HEK293 (cell line): ENCODE measurements at regions not wholly inside any gene's neighbourhood (a gene's known extent, or its start where the extent isn't known, plus 50 kb on each side); places are given as distances from the start of the nearest gene placed in this dataset.

Source experiments
- CTCF ChIA-PET: fragments of 350-600 bp; formaldehyde crosslinking; extraction: SDS; loops from one replicate; lab custom pipeline; 2021; ENCODE audit warnings: antibody characterized with exemption; lab: Yijun Ruan, JAX
- POLR2A ChIA-PET: fragments of 300-600 bp; formaldehyde crosslinking; extraction: SDS; loops from one replicate; lab custom pipeline; 2020; ENCODE audit warnings: antibody characterized with exemption, inconsistent platforms; lab: Yijun Ruan, JAX
- H3K27ac ChIP-seq: fragments of 200-500 bp; sonication (Bioruptor generic); 2 replicates; pipeline ENCODE4 v1.5.1; 2014; ENCODE audit warnings: low read depth, low read length, control low read depth, inconsistent platforms; ENCODE audit errors: extremely low read depth
- H3K36me3 ChIP-seq, 2 experiments: fragments of 200-500 bp in 1 of 2; sonication (Bioruptor generic) in 1 of 2; 1 replicate in 1 of 2; 2 replicates in 1 of 2; pipeline ENCODE4 v1.5.1; 2014 to 2017; ENCODE audit warnings: inconsistent platforms in 2 of 2, low read length in 2 of 2; ENCODE audit not compliant: control insufficient read depth in 2 of 2, insufficient read depth in 1 of 2
- H3K4me1 ChIP-seq: fragments of 200-500 bp; sonication (Bioruptor generic); 2 replicates; pipeline ENCODE4 v1.5.1; 2014; ENCODE audit warnings: mild to moderate bottlenecking, low read length, inconsistent platforms; ENCODE audit not compliant: control insufficient read depth, insufficient read depth
- H3K4me3 ChIP-seq: 2 replicates; pipeline ENCODE4 v1.5.1; 2011; ENCODE audit warnings: low read depth, mild to moderate bottlenecking, control low read depth, low read length, moderate library complexity
- H3K9me3 ChIP-seq: fragments of 200-500 bp; sonication (Bioruptor generic); 2 replicates; pipeline ENCODE4 v1.5.1; 2014; ENCODE audit warnings: low read depth, low read length, inconsistent platforms; ENCODE audit not compliant: control insufficient read depth, insufficient read depth
- GLIS1 ChIP-seq: fragments of 450-650 bp; formaldehyde crosslinking; IDR thresholded peaks from 2 replicates; pipeline ENCODE4 v1.5.1; 2016; ENCODE audit warnings: missing biosample characterization, missing genetic modification characterization
- KLF7 ChIP-seq: fragments of 450-650 bp; formaldehyde crosslinking; IDR thresholded peaks from 2 replicates; pipeline ENCODE4 v1.5.1; 2016; ENCODE audit warnings: missing biosample characterization, missing genetic modification characterization, borderline replicate concordance
- ZFP37 ChIP-seq: fragments of 450-650 bp; formaldehyde crosslinking; IDR thresholded peaks from 2 replicates; pipeline ENCODE4 v1.5.1; 2016; ENCODE audit warnings: missing biosample characterization, missing genetic modification characterization
- ZNF121 ChIP-seq: fragments of 450-650 bp; formaldehyde crosslinking; IDR thresholded peaks from 2 replicates; pipeline ENCODE4 v1.5.1; 2016; ENCODE audit warnings: missing biosample characterization, missing genetic modification characterization
- ZNF138 ChIP-seq: fragments of 450-650 bp; formaldehyde crosslinking; IDR thresholded peaks from 2 replicates; pipeline ENCODE4 v1.5.1; 2016; ENCODE audit warnings: missing biosample characterization, missing genetic modification characterization, borderline replicate concordance
- ZNF23 ChIP-seq: fragments of 450-650 bp; formaldehyde crosslinking; IDR thresholded peaks from 2 replicates; pipeline ENCODE4 v1.5.1; 2016; ENCODE audit warnings: missing biosample characterization, missing genetic modification characterization, borderline replicate concordance
- ZNF473 ChIP-seq: fragments of 450-650 bp; formaldehyde crosslinking; IDR thresholded peaks from 2 replicates; pipeline ENCODE4 v1.5.1; 2017; ENCODE audit warnings: missing biosample characterization, missing genetic modification characterization
- TF ChIP-seq, protein P1 (sequence below): fragments of 450-650 bp; formaldehyde crosslinking; IDR thresholded peaks from 2 replicates; pipeline ENCODE4 v1.5.1; 2016; ENCODE audit warnings: missing biosample characterization, missing genetic modification characterization
- TF ChIP-seq, protein P2 (sequence below): fragments of 450-650 bp; formaldehyde crosslinking; IDR thresholded peaks from 2 replicates; pipeline ENCODE4 v1.5.1; 2016; ENCODE audit warnings: missing biosample characterization, missing genetic modification characterization, low read depth
- TF ChIP-seq, protein P3 (sequence below): fragments of 450-650 bp; formaldehyde crosslinking; IDR thresholded peaks from 2 replicates; pipeline ENCODE4 v1.5.1; 2016; ENCODE audit warnings: missing biosample characterization, missing genetic modification characterization
- TF ChIP-seq, protein P4 (sequence below): fragments of 450-650 bp; formaldehyde crosslinking; IDR thresholded peaks from 2 replicates; pipeline ENCODE4 v1.5.0; 2017; ENCODE audit warnings: missing biosample characterization, missing genetic modification characterization, borderline replicate concordance
- TF ChIP-seq, protein P5 (sequence below): fragments of 450-650 bp; formaldehyde crosslinking; IDR thresholded peaks from 2 replicates; pipeline ENCODE4 v1.5.1; 2016; ENCODE audit warnings: missing biosample characterization, missing genetic modification characterization

DNA sequence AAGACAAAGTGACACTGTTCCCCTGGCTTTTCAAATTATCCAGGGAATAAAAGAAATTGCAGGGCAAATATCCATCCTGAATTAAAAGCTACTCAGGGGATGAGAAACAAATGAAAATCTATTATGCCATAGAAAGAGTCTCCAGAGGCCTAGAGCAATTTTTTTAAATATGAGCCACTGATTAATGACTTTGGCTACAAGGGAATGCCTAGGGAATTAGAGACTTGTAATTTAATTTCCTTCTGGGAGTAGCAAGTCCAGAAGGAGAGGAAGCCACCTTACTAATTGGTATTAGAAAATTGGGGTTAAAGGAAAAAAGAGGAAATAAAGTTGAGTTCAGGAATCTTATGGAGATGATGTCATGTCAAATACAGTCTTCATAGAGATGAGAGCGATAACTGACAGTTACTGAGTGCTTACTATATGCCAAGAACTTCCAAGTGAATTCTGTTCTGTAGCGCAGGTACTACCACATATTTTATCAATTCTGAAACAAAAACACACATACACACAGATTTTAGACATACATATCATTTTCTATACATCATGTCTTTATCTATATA lies 304.4 kb downstream of the DUSP6 start:
- Histone ChIP-seq H3K9me3 (no peaks in the 10 kb centered on the region), H3K27ac (no peak overlapping the region), H3K4me1 (no peaks in the 10 kb centered on the region), H3K36me3 (no peaks in the 10 kb centered on the region), H3K4me3 (no peak overlapping the region)
- ChIA-PET POLR2A (no interaction called here), CTCF (interaction anchor here (1.3 to 1.7 kb wide), 2 partner anchors 10 to 414 kb away, joined by 4 to 7 read pairs; no protein-coding TSS in a partner anchor)
- TF ChIP-seq ZNF121 (tag by site-specific recombination) (no peak), ZFP37 (tag by site-specific recombination) (no peak)
- TF ChIP-seq, protein P1, sequence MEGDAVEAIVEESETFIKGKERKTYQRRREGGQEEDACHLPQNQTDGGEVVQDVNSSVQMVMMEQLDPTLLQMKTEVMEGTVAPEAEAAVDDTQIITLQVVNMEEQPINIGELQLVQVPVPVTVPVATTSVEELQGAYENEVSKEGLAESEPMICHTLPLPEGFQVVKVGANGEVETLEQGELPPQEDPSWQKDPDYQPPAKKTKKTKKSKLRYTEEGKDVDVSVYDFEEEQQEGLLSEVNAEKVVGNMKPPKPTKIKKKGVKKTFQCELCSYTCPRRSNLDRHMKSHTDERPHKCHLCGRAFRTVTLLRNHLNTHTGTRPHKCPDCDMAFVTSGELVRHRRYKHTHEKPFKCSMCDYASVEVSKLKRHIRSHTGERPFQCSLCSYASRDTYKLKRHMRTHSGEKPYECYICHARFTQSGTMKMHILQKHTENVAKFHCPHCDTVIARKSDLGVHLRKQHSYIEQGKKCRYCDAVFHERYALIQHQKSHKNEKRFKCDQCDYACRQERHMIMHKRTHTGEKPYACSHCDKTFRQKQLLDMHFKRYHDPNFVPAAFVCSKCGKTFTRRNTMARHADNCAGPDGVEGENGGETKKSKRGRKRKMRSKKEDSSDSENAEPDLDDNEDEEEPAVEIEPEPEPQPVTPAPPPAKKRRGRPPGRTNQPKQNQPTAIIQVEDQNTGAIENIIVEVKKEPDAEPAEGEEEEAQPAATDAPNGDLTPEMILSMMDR, result no peak
- TF ChIP-seq, protein P2, sequence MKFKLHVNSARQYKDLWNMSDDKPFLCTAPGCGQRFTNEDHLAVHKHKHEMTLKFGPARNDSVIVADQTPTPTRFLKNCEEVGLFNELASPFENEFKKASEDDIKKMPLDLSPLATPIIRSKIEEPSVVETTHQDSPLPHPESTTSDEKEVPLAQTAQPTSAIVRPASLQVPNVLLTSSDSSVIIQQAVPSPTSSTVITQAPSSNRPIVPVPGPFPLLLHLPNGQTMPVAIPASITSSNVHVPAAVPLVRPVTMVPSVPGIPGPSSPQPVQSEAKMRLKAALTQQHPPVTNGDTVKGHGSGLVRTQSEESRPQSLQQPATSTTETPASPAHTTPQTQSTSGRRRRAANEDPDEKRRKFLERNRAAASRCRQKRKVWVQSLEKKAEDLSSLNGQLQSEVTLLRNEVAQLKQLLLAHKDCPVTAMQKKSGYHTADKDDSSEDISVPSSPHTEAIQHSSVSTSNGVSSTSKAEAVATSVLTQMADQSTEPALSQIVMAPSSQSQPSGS, result peak; percentile 75

DNA sequence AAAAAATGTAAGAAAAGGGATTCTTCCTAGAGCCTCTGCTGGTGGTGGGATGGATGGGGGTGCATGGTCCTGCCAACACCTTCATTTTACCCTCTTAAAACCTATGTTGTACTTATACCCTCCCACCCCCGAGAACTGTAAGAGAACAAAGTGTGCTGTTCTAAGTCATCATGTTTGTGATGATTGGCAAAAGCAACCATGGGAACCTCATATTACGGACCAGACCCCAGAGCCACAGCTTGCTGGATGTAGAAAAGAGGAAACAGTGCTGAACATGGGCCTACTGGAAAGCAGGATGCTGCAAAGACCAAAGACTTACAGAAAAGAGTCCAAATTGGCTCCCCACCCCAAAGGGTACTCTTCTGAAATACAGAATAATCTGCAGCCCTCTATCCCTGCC lies 311.2 kb downstream of the DUSP6 start:
- Histone ChIP-seq H3K9me3 (no peaks in the 10 kb centered on the region), H3K36me3 (no peaks in the 10 kb centered on the region), H3K4me3 (no peak overlapping the region), H3K27ac (no peak overlapping the region), H3K4me1 (0 out of 2 replicates have a peak, but pooled peaks cover 2% of the 10 kb centered on the region)
- POLR2A ChIA-PET, result no interaction called here
- CTCF ChIA-PET, result interaction anchor here (0.6 kb wide), 1 partner anchor 965 kb away, joined by 5 read pairs; no protein-coding TSS in a partner anchor
- TF ChIP-seq ZNF23, result no peak
- TF ChIP-seq, protein P3, sequence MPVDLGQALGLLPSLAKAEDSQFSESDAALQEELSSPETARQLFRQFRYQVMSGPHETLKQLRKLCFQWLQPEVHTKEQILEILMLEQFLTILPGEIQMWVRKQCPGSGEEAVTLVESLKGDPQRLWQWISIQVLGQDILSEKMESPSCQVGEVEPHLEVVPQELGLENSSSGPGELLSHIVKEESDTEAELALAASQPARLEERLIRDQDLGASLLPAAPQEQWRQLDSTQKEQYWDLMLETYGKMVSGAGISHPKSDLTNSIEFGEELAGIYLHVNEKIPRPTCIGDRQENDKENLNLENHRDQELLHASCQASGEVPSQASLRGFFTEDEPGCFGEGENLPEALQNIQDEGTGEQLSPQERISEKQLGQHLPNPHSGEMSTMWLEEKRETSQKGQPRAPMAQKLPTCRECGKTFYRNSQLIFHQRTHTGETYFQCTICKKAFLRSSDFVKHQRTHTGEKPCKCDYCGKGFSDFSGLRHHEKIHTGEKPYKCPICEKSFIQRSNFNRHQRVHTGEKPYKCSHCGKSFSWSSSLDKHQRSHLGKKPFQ (tag by site-specific recombination), result no peak
- TF ChIP-seq, protein P4, sequence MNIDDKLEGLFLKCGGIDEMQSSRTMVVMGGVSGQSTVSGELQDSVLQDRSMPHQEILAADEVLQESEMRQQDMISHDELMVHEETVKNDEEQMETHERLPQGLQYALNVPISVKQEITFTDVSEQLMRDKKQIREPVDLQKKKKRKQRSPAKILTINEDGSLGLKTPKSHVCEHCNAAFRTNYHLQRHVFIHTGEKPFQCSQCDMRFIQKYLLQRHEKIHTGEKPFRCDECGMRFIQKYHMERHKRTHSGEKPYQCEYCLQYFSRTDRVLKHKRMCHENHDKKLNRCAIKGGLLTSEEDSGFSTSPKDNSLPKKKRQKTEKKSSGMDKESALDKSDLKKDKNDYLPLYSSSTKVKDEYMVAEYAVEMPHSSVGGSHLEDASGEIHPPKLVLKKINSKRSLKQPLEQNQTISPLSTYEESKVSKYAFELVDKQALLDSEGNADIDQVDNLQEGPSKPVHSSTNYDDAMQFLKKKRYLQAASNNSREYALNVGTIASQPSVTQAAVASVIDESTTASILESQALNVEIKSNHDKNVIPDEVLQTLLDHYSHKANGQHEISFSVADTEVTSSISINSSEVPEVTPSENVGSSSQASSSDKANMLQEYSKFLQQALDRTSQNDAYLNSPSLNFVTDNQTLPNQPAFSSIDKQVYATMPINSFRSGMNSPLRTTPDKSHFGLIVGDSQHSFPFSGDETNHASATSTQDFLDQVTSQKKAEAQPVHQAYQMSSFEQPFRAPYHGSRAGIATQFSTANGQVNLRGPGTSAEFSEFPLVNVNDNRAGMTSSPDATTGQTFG (tag by site-specific recombination), result no peak
- TF ChIP-seq ZNF138 (tag by site-specific recombination), result no peak
- TF ChIP-seq KLF7 (tag by site-specific recombination), result no peak
- TF ChIP-seq, protein P5, sequence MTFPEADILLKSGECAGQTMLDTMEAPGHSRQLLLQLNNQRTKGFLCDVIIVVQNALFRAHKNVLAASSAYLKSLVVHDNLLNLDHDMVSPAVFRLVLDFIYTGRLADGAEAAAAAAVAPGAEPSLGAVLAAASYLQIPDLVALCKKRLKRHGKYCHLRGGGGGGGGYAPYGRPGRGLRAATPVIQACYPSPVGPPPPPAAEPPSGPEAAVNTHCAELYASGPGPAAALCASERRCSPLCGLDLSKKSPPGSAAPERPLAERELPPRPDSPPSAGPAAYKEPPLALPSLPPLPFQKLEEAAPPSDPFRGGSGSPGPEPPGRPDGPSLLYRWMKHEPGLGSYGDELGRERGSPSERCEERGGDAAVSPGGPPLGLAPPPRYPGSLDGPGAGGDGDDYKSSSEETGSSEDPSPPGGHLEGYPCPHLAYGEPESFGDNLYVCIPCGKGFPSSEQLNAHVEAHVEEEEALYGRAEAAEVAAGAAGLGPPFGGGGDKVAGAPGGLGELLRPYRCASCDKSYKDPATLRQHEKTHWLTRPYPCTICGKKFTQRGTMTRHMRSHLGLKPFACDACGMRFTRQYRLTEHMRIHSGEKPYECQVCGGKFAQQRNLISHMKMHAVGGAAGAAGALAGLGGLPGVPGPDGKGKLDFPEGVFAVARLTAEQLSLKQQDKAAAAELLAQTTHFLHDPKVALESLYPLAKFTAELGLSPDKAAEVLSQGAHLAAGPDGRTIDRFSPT, result no peak
- TF ChIP-seq ZNF473, result no peak
- no peak for TF ChIP-seq GLIS1 (tag by site-specific recombination)
